GM10266 (cell line): ENCODE measurements at regions not wholly inside any gene's neighbourhood (a gene's known extent, or its start where the extent isn't known, plus 50 kb on each side); places are given as distances from the start of the nearest gene placed in this dataset.

ENCODE experiments used
- DNase-seq: peaks from one replicate; pipeline ENCODE4 v3.0.0; 2012; ENCODE audit errors: extremely low spot score
- TF ChIP-seq, protein P1 (sequence below): IDR thresholded peaks from 2 replicates; pipeline ENCODE4 v1.5.1; 2012; ENCODE audit warnings: mild to moderate bottlenecking, low read depth; ENCODE audit not compliant: control insufficient read depth, insufficient read depth; ENCODE audit errors: missing control alignments

DNA sequence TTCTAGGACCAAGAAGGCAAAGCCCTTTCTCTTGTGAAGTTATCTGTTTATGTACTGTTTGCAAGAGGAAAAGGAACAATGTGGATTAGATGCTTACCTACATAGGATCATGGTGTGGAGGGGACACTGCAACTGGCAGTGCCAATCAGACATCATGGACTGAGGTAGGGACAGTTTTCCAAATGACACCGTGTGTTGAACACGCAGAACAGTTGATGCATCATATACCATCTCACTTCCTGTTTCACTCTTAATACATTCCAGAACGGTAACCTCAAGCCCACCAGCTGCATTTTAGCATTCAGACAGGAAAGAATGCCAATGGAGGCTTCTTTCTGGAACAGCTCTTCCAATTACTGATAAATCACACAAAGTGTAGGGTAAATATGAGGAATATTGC lies 397.7 kb upstream of the LMCD1 start:
- no peak for DNase-seq
- TF ChIP-seq, protein P1, sequence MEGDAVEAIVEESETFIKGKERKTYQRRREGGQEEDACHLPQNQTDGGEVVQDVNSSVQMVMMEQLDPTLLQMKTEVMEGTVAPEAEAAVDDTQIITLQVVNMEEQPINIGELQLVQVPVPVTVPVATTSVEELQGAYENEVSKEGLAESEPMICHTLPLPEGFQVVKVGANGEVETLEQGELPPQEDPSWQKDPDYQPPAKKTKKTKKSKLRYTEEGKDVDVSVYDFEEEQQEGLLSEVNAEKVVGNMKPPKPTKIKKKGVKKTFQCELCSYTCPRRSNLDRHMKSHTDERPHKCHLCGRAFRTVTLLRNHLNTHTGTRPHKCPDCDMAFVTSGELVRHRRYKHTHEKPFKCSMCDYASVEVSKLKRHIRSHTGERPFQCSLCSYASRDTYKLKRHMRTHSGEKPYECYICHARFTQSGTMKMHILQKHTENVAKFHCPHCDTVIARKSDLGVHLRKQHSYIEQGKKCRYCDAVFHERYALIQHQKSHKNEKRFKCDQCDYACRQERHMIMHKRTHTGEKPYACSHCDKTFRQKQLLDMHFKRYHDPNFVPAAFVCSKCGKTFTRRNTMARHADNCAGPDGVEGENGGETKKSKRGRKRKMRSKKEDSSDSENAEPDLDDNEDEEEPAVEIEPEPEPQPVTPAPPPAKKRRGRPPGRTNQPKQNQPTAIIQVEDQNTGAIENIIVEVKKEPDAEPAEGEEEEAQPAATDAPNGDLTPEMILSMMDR, result no peak

DNA sequence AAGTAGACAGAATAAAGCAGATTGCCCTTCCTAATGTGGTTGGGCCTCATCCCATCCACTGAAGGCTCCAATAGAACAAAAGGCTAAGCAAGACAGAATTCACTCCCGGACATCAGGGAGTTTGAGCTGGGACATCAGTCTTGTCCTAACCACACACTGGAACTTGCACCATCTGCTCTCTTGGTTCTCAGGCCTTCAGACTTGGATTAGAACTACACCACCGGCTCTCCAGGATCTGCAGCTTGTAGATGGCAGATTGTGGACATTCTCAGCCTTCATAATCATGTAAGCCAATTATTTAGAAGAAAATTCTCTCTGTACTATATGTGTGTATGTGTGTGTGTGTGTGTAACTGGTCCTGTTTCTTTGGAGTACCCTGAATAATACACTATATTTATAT lies 394.7 kb upstream of the LMCD1 start:
- DNase-seq, result no peak
- TF ChIP-seq, protein P1, result no peak

DNA sequence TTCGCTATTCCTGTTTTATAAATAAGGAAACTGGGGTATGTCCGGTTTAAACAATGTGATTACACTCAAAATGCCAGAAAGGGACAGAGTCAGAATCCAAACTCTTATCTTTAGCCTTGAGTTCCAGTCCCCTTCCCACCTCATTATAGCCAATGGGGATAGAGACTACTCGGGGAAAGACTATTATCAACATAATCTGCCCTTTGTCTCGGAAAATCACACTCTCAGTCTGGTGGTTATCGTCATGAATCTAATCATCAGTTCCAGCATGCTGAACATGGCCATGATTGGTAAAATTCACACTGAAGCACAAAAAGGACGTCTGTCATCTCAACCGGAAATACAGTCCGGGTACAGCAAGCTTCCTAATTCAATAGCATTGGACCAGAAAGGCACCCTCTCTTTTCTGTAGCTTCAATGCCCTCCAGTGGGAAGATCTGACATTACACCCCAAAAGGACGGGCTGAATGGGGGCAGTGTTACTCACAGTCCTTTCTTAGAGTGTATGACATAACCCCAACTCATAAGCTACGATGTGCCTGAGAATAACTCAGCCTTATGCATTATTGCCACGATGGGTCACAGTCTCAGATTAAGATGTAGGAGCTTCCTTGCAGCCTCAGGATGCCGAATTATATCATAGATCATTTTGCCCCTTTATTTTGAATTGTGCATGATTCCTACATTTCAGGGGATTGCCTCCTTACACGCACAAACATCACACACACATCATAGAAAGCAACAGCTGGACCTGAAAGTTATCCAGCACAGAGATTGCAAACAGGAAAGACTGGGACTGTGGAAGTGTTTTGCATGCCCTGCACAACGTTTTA lies 390.4 kb upstream of the LMCD1 start:
- peak; percentile 56 for DNase-seq

DNA sequence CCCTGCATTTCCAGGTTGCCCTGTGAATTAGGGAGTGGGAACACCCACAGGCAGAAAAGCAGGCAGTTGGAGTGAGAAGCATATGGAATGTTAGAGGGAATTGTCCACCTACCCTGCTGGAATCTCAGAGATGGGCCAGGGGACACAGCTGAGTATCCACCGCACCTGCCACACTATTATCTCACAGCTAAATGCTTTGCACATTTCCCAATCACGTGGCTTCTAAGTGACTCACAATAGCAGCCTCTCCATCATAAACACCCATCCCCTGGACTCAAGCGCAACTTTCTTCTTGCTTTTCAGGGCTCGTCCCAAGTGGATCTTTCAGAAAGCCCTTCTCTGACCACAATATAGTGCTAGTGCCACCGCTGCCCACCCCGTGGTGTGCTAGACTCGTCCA lies 389.0 kb upstream of the LMCD1 start:
- TF ChIP-seq, protein P1, result no peak
- DNase-seq, result no peak

More for the DNA sequence above, 390.4 kb upstream of the LMCD1 start:
- TF ChIP-seq, protein P1, result peak; percentile 71

DNA sequence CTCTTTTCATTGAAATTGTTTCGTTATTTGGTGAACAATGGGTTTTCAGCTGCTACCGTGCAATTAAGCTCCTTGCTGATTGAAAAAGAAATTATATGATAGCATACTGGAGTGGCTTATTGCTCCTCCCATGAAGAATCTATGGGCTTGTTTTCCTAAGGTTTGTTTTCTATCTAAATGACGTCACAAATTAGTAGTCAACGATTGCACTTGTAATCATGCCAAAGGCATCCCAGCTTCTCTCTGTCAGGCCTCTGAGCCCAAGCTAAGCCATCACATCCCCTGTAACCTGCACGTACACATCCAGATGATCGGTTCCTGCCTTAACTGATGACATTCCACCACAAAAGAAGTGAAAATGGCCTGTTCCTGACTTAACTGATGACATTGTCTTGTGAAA lies 388.0 kb upstream of the LMCD1 start:
- TF ChIP-seq, protein P1, result no peak
- DNase-seq, result no peak

DNA sequence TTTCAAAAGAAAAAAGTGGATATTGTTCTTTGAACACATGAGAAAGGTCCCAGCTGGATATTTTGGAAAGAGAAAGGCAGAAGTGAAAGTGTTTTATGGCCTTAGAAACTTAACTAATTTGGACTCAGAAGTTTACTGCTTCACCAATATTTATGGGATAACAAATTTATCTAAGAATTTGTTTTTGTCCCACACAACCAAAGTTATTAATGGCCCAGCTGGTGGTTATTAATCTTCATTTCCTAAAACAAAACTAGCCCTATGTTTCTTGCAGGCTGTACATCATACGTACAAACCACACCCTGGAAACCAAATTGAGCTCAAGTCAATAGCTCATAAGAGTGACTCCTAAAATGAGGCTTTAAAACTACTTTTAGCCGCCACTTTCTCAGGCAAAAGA lies 372.9 kb upstream of the LMCD1 start:
- no peak for DNase-seq
- TF ChIP-seq, protein P1, result no peak

DNA sequence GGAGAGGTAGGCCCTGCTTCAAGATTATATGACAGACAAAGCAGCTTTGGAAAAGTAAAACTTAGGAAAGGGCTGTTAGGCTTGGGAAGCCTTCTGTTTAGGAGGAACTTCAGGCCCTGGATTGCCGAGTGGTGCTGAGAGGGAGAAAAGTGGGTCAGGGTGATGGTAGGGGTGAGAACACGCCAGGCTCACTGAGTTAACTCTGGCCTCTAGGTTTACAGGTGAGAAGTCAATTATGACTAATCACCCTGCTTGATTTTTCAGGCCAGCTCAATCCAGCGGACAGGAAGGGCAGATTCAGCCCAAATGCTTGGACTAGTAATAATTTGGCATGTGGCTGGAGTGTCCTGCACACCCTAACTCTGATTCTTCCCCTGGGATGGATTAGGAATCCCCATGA lies 365.1 kb upstream of the LMCD1 start:
- TF ChIP-seq, protein P1, result no peak
- DNase-seq, result no peak
